Hematopoietic multipotent progenitor cell (in vitro differentiated cells): ENCODE measurements at regions not wholly inside any gene's neighbourhood (a gene's known extent, or its start where the extent isn't known, plus 50 kb on each side); places are given as distances from the start of the nearest gene placed in this dataset.

Experiments
- DNase-seq, 3 donors: peaks; one replicate each; pipeline ENCODE4 v3.0.0-alpha.2; 2011 to 2015; ENCODE audit warnings: low read depth in 2 of 3, low spot score in 2 of 3

GRCh38 chr20:23207826-23208540, 121.9 kb upstream of the CD93 start:
- no peak for DNase-seq

- no peak for DNase-seq
These were observed 120.9 kb upstream of the CD93 start for GRCh38 chr20:23206995-23207394.

GRCh38 chr20:23206061-23206460, 119.9 kb upstream of the CD93 start:
- DNase-seq: no peak

GRCh38 chr20:23205611-23206041, 119.5 kb upstream of the CD93 start:
- no peak for DNase-seq

- DNase-seq: no peak
These were observed 119.1 kb upstream of the CD93 start for GRCh38 chr20:23205211-23205610.

- no peak for DNase-seq
These were observed 118.0 kb upstream of the CD93 start for GRCh38 chr20:23203951-23204730.

- no peak for DNase-seq
These were observed 117.2 kb upstream of the CD93 start for GRCh38 chr20:23203310-23203709.

GRCh38 chr20:23201658-23202057, 115.5 kb upstream of the CD93 start:
- DNase-seq: no peak

GRCh38 chr20:23200914-23201313, 114.8 kb upstream of the CD93 start:
- DNase-seq: peak in 1 of 3 donors; percentile 45

- DNase-seq: no peak
These were observed 114.3 kb upstream of the CD93 start for GRCh38 chr20:23200413-23200812.

- DNase-seq: no peak
These were observed 113.2 kb upstream of the CD93 start for GRCh38 chr20:23199356-23199755.

GRCh38 chr20:23198815-23199214, 112.7 kb upstream of the CD93 start:
- no peak for DNase-seq

GRCh38 chr20:23197836-23198235, 111.7 kb upstream of the CD93 start:
- no peak for DNase-seq

GRCh38 chr20:23195636-23196035, 109.5 kb upstream of the CD93 start:
- DNase-seq: no peak

GRCh38 chr20:23193801-23194384, 107.8 kb upstream of the CD93 start:
- no peak for DNase-seq

GRCh38 chr20:23192469-23192868, 106.3 kb upstream of the CD93 start:
- DNase-seq: no peak

GRCh38 chr20:23190557-23190956, 104.4 kb upstream of the CD93 start:
- no peak for DNase-seq

GRCh38 chr20:23189854-23190253, 103.7 kb upstream of the CD93 start:
- no peak for DNase-seq

GRCh38 chr20:23189341-23189740, 103.2 kb upstream of the CD93 start:
- no peak for DNase-seq

GRCh38 chr20:23188377-23189169, 102.4 kb upstream of the CD93 start:
- no peak for DNase-seq

GRCh38 chr20:23187751-23188150, 101.6 kb upstream of the CD93 start:
- peak in 2 of 3 donors; percentile 49 to 74 for DNase-seq
